ENCODE measurements at regions not wholly inside any gene's neighbourhood (a gene's known extent, or its start where the extent isn't known, plus 50 kb on each side); places are given as distances from the start of the nearest gene placed in this dataset.
"Not testable (repeated sequence)": the region's sequence is repeated elsewhere in the genome, so short reads cannot be mapped to it uniquely, and the experiment has no call there.

- in situ Hi-C loops (cut with HindIII; ENCODE audit: low pct_unique_long_range_greater_than_20kb, low sequenced_read_pairs), result no loop called here
- no peak for DNase-seq (ENCODE audit: low read depth, low spot score)
Observed at GRCh38 chr7:92945840-92946239, 109.5 kb upstream of the CDK6 start.

GRCh38 chr7:92944633-92945032, 108.3 kb upstream of the CDK6 start:
- DNase-seq (ENCODE audit: low read depth, low spot score), result no peak
- in situ Hi-C loops (cut with HindIII; ENCODE audit: low pct_unique_long_range_greater_than_20kb, low sequenced_read_pairs), result no loop called here

GRCh38 chr7:92942706-92943105, 106.3 kb upstream of the CDK6 start:
- DNase-seq (ENCODE audit: low read depth, low spot score); in situ Hi-C loops (cut with HindIII; ENCODE audit: low pct_unique_long_range_greater_than_20kb, low sequenced_read_pairs): not testable (repeated sequence)

- in situ Hi-C loops (cut with HindIII; ENCODE audit: low pct_unique_long_range_greater_than_20kb, low sequenced_read_pairs), result no loop called here
Observed at GRCh38 chr7:92939666-92940360, 103.4 kb upstream of the CDK6 start.

GRCh38 chr7:92934096-92934495, 97.7 kb upstream of the CDK6 start:
- in situ Hi-C loops (cut with HindIII; ENCODE audit: low pct_unique_long_range_greater_than_20kb, low sequenced_read_pairs), result no loop called here
- no peak for DNase-seq (ENCODE audit: low read depth, low spot score)

More at GRCh38 chr7:92939666-92940360, 103.4 kb upstream of the CDK6 start:
- DNase-seq (ENCODE audit: low read depth, low spot score), result no peak

GRCh38 chr7:92932450-92932849, 96.1 kb upstream of the CDK6 start:
- DNase-seq (ENCODE audit: low read depth, low spot score), result no peak
- in situ Hi-C loops (cut with HindIII; ENCODE audit: low pct_unique_long_range_greater_than_20kb, low sequenced_read_pairs), result no loop called here

- no peak for DNase-seq (ENCODE audit: low read depth, low spot score)
- in situ Hi-C loops (cut with HindIII; ENCODE audit: low pct_unique_long_range_greater_than_20kb, low sequenced_read_pairs), result no loop called here
Observed at GRCh38 chr7:92930404-92930803, 94.0 kb upstream of the CDK6 start.

GRCh38 chr7:92926697-92927044, 90.3 kb upstream of the CDK6 start:
- no peak for DNase-seq (ENCODE audit: low read depth, low spot score)
- in situ Hi-C loops (cut with HindIII; ENCODE audit: low pct_unique_long_range_greater_than_20kb, low sequenced_read_pairs), result no loop called here

GRCh38 chr7:92925876-92926696, 89.7 kb upstream of the CDK6 start:
- in situ Hi-C loops (cut with HindIII; ENCODE audit: low pct_unique_long_range_greater_than_20kb, low sequenced_read_pairs), result no loop called here
- no peak for DNase-seq (ENCODE audit: low read depth, low spot score)

- no peak for DNase-seq (ENCODE audit: low read depth, low spot score)
- in situ Hi-C loops (cut with HindIII; ENCODE audit: low pct_unique_long_range_greater_than_20kb, low sequenced_read_pairs), result no loop called here
Observed at GRCh38 chr7:92924800-92925199, 88.4 kb upstream of the CDK6 start.

GRCh38 chr7:92917230-92917629, 80.9 kb upstream of the CDK6 start:
- in situ Hi-C loops (cut with HindIII; ENCODE audit: low pct_unique_long_range_greater_than_20kb, low sequenced_read_pairs), result no loop called here

GRCh38 chr7:92916770-92917224, 80.4 kb upstream of the CDK6 start:
- in situ Hi-C loops (cut with HindIII; ENCODE audit: low pct_unique_long_range_greater_than_20kb, low sequenced_read_pairs), result no loop called here
- DNase-seq (ENCODE audit: low read depth, low spot score), result peak; percentile 61

More at GRCh38 chr7:92917230-92917629, 80.9 kb upstream of the CDK6 start:
- no peak for DNase-seq (ENCODE audit: low read depth, low spot score)

GRCh38 chr7:92915348-92915747, 79.0 kb upstream of the CDK6 start:
- no peak for DNase-seq (ENCODE audit: low read depth, low spot score)
- in situ Hi-C loops (cut with HindIII; ENCODE audit: low pct_unique_long_range_greater_than_20kb, low sequenced_read_pairs), result no loop called here

- in situ Hi-C loops (cut with HindIII; ENCODE audit: low pct_unique_long_range_greater_than_20kb, low sequenced_read_pairs), result no loop called here
- no peak for DNase-seq (ENCODE audit: low read depth, low spot score)
Observed at GRCh38 chr7:92914645-92915044, 78.3 kb upstream of the CDK6 start.

- in situ Hi-C loops (cut with HindIII; ENCODE audit: low pct_unique_long_range_greater_than_20kb, low sequenced_read_pairs), result no loop called here
Observed at GRCh38 chr7:92913849-92914248, 77.5 kb upstream of the CDK6 start.

GRCh38 chr7:92910976-92911375, 74.6 kb upstream of the CDK6 start:
- DNase-seq (ENCODE audit: low read depth, low spot score), result no peak
- in situ Hi-C loops (cut with HindIII; ENCODE audit: low pct_unique_long_range_greater_than_20kb, low sequenced_read_pairs), result no loop called here

More at GRCh38 chr7:92913849-92914248, 77.5 kb upstream of the CDK6 start:
- no peak for DNase-seq (ENCODE audit: low read depth, low spot score)

- in situ Hi-C loops (cut with HindIII; ENCODE audit: low pct_unique_long_range_greater_than_20kb, low sequenced_read_pairs), result no loop called here
Observed at GRCh38 chr7:92909686-92910475, 73.5 kb upstream of the CDK6 start.

More at GRCh38 chr7:92909686-92910475, 73.5 kb upstream of the CDK6 start:
- no peak for DNase-seq (ENCODE audit: low read depth, low spot score)

Data from SK-MEL-5 (cell line).